SK-N-SH (cell line): ENCODE measurements at regions not wholly inside any gene's neighbourhood (a gene's known extent, or its start where the extent isn't known, plus 50 kb on each side); places are given as distances from the start of the nearest gene placed in this dataset.

Experiments
- CTCF ChIA-PET: fragments of 300-600, 350-600 bp; formaldehyde crosslinking; extraction: SDS; loops from one replicate; lab custom pipeline; 2021; lab: Yijun Ruan, JAX
- POLR2A ChIA-PET: fragments of 350-600 bp; sonication (Branson Sonifier 250); formaldehyde crosslinking; extraction: SDS; loops from one replicate; lab custom pipeline; 2020; ENCODE audit warnings: antibody characterized with exemption, inconsistent platforms; lab: Yijun Ruan, JAX
- DNase-seq: peaks from one replicate; pipeline ENCODE4 v3.0.0; 2012
- H2AFZ ChIP-seq: fragments of 200-600 bp; sonication (generic); 2 replicates; pipeline ENCODE4 v1.8.1; 2016; ENCODE audit warnings: antibody characterized with exemption, mild to moderate bottlenecking, low read depth
- H3F3A ChIP-seq: fragments of 200-600 bp; sonication (generic); replicated peaks from 2 replicates; pipeline ENCODE3; 2016; ENCODE audit warnings: antibody characterized with exemption, mild to moderate bottlenecking; ENCODE audit not compliant: insufficient read depth
- H3K27ac ChIP-seq, 2 experiments: fragments of 200-500 bp in 1 of 2; fragments of 200-600 bp in 1 of 2; sonication (Bioruptor generic) in 1 of 2; sonication (generic), shearing (Covaris generic) in 1 of 2; 2 replicates each; pipeline versions ENCODE4 v1.5.1 to v1.6.1; 2014 to 2016; ENCODE audit warnings: low read depth in 2 of 2, inconsistent platforms in 1 of 2, low read length in 1 of 2, mild to moderate bottlenecking in 1 of 2, mixed read lengths in 1 of 2
- H3K27me3 ChIP-seq: fragments of 200-600 bp; sonication (generic), shearing (Covaris generic); 2 replicates; pipeline ENCODE4 v1.6.1; 2016; ENCODE audit warnings: mixed run types; ENCODE audit not compliant: insufficient read depth
- H3K36me3 ChIP-seq, 2 experiments: fragments of 200-500 bp in 1 of 2; fragments of 200-600 bp in 1 of 2; sonication (Bioruptor generic) in 1 of 2; sonication (generic) in 1 of 2; replicated peaks in 1 of 2; 2 replicates each; pipeline versions ENCODE3 to v1.5.1; 2014 to 2016; ENCODE audit warnings: low read length in 1 of 2, mild to moderate bottlenecking in 1 of 2; ENCODE audit not compliant: insufficient read depth in 2 of 2, control insufficient read depth in 1 of 2
- H3K4me1 ChIP-seq, 2 experiments: fragments of 200-500 bp in 1 of 2; fragments of 200-600 bp in 1 of 2; sonication (Bioruptor generic) in 1 of 2; sonication (generic), shearing (Covaris generic) in 1 of 2; 2 replicates each; pipeline versions ENCODE4 v1.5.1 to v1.6.1; 2014 to 2016; ENCODE audit warnings: low read depth in 1 of 2, low read length in 1 of 2, mixed run types in 1 of 2; ENCODE audit not compliant: insufficient read depth in 2 of 2, control insufficient read depth in 1 of 2
- H3K4me2 ChIP-seq: fragments of 200-600 bp; sonication (generic), shearing (Covaris generic); 2 replicates; pipeline ENCODE4 v1.6.1; 2017; ENCODE audit warnings: mixed run types
- H3K4me3 ChIP-seq, 2 experiments: fragments of 200-500 bp in 1 of 2; fragments of 200-600 bp in 1 of 2; sonication (Bioruptor generic) in 1 of 2; sonication (generic), shearing (Covaris generic) in 1 of 2; 2 replicates each; pipeline versions ENCODE4 v1.5.1 to v1.8.1; 2014 to 2016; ENCODE audit warnings: low read depth in 2 of 2, inconsistent platforms in 1 of 2, low read length in 1 of 2, mild to moderate bottlenecking in 1 of 2, mixed read lengths in 1 of 2, moderate library complexity in 1 of 2
- H3K79me2 ChIP-seq: fragments of 200-600 bp; sonication (generic); 2 replicates; pipeline ENCODE4 v1.8.1; 2017; ENCODE audit warnings: mild to moderate bottlenecking; ENCODE audit not compliant: insufficient read depth
- H3K9ac ChIP-seq: fragments of 200-600 bp; sonication (generic); 2 replicates; pipeline ENCODE4 v1.6.1; 2017; ENCODE audit warnings: mixed run types
- H3K9me2 ChIP-seq: fragments of 200-600 bp; sonication (generic); 2 replicates; pipeline ENCODE4 v1.6.1; 2017; ENCODE audit warnings: mixed run types
- H3K9me3 ChIP-seq: fragments of 200-600 bp; sonication (generic); 2 replicates; pipeline ENCODE4 v1.6.1; 2017; ENCODE audit warnings: mixed run types, mild to moderate bottlenecking, moderate library complexity
- H4K20me1 ChIP-seq: fragments of 200-600 bp; sonication (generic); 2 replicates; pipeline ENCODE4 v1.6.1; 2017; ENCODE audit warnings: mild to moderate bottlenecking, mixed run types; ENCODE audit not compliant: insufficient read depth
- ELF1 ChIP-seq: IDR thresholded peaks from 2 replicates; pipeline ENCODE4 v1.4.0; 2012
- EP300 ChIP-seq, 2 experiments: IDR thresholded peaks; 2 replicates each; pipeline versions ENCODE4 v1.4.0 to v1.6.1; 2012; ENCODE audit warnings: borderline replicate concordance in 1 of 2, low read depth in 1 of 2, low read length in 1 of 2
- FOSL2 ChIP-seq: IDR thresholded peaks from 2 replicates; pipeline ENCODE4 v1.4.0; 2012; ENCODE audit warnings: low read depth, mild to moderate bottlenecking, moderate library complexity, borderline replicate concordance
- FOXJ3 ChIP-seq: sonication (generic); formaldehyde crosslinking; IDR thresholded peaks from 2 replicates; pipeline ENCODE4 v1.5.1; 2020; ENCODE audit warnings: mild to moderate bottlenecking, missing genetic modification reagents
- FOXM1 ChIP-seq: IDR thresholded peaks from 2 replicates; pipeline ENCODE4 v1.4.0; 2012; ENCODE audit warnings: low read depth, mild to moderate bottlenecking
- GABPA ChIP-seq: IDR thresholded peaks from 2 replicates; pipeline ENCODE4 v1.4.0; 2012; ENCODE audit warnings: low read depth, mild to moderate bottlenecking
- GATA2 ChIP-seq: sonication (generic); formaldehyde crosslinking; IDR thresholded peaks from 2 replicates; pipeline ENCODE4 v1.5.0; 2020; ENCODE audit warnings: mild to moderate bottlenecking, missing genetic modification reagents
- JUND ChIP-seq: IDR thresholded peaks from 2 replicates; pipeline ENCODE4 v1.4.0; 2012
- MEF2A ChIP-seq: IDR thresholded peaks from 2 replicates; pipeline ENCODE4 v1.4.0; 2012; ENCODE audit warnings: low read depth, borderline replicate concordance
- NFIC ChIP-seq: IDR thresholded peaks from 2 replicates; pipeline ENCODE4 v1.4.0; 2012; ENCODE audit warnings: borderline replicate concordance
- RAD21 ChIP-seq: IDR thresholded peaks from 2 replicates; pipeline ENCODE4 v1.6.1; 2012; ENCODE audit warnings: mild to moderate bottlenecking, low read length
- RFX5 ChIP-seq: IDR thresholded peaks from 2 replicates; pipeline ENCODE4 v1.6.1; 2012; ENCODE audit warnings: mild to moderate bottlenecking, improper control_type of control experiment, low read length
- RXRA ChIP-seq: IDR thresholded peaks from 2 replicates; pipeline ENCODE4 v1.4.0; 2012; ENCODE audit warnings: low read depth, mild to moderate bottlenecking, borderline replicate concordance
- SIN3A ChIP-seq: IDR thresholded peaks from 2 replicates; pipeline ENCODE4 v1.6.1; 2012; ENCODE audit warnings: low read depth, mild to moderate bottlenecking, low read length, moderate library complexity, borderline replicate concordance
- SMC3 ChIP-seq: IDR thresholded peaks from 2 replicates; pipeline ENCODE4 v1.6.1; 2012; ENCODE audit warnings: low read depth, low read length, improper control_type of control experiment
- TAF1 ChIP-seq: IDR thresholded peaks from 2 replicates; pipeline ENCODE4 v1.6.1; 2012; ENCODE audit warnings: low read depth, mild to moderate bottlenecking, low read length, moderate library complexity, borderline replicate concordance
- TCF12 ChIP-seq: IDR thresholded peaks from 2 replicates; pipeline ENCODE4 v1.4.0; 2012
- TEAD4 ChIP-seq: IDR thresholded peaks from 2 replicates; pipeline ENCODE4 v1.4.0; 2012; ENCODE audit warnings: mild to moderate bottlenecking, borderline replicate concordance; ENCODE audit not compliant: insufficient read depth
- WGBS: methylation state at CpG from one replicate; pipeline ENCODE4 v1.1.6; 2017; ENCODE audit warnings: low lambda C conversion rate; 5-methylcytosine and 5-hydroxymethylcytosine counted together
- TF ChIP-seq, protein P1 (sequence below): fragments of 150-350 bp; IDR thresholded peaks from 2 replicates; pipeline ENCODE4 v1.6.1; 2016; ENCODE audit warnings: mild to moderate bottlenecking, low read depth, low read length
- TF ChIP-seq, protein P2 (sequence below): IDR thresholded peaks from 2 replicates; pipeline ENCODE4 v1.6.1; 2012; ENCODE audit warnings: mild to moderate bottlenecking, low read depth, low read length, moderate library complexity
- TF ChIP-seq, protein P3 (sequence below): IDR thresholded peaks from 2 replicates; pipeline ENCODE4 v1.4.0; 2012; ENCODE audit warnings: low read depth, borderline replicate concordance

DNA sequence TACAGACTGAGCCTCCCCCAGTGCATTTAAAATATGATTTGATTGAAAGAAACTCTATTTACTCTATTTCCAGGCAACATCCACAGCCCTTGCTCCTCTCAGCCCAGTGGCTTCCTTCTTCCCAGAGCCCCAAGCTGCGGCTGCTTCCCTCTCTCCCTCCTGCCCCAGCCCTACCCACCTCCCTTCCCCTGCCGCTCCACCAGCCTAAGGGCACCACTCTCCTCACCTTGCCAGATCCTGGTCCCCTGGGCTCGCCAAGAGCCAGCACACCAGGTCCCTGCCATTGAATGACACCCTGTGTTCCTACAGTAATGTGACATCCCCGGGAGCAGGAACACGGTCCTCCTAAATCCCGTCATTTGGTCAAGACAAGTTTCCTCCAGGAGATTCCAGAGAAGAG lies 236.0 kb downstream of the RBFOX3 start:
- no peak for DNase-seq
- Histone ChIP-seq H3K27ac (no peak overlapping the region), H3K9me2 (no peaks in the 10 kb centered on the region), H3K79me2 (no peaks in the 10 kb centered on the region), H4K20me1 (no peaks in the 10 kb centered on the region), H3K4me2 (no peak overlapping the region), H3K4me3 (no peak overlapping the region), H3K9me3 (no peaks in the 10 kb centered on the region), H3F3A (no peaks in the 10 kb centered on the region), H3K36me3 (no peaks in the 10 kb centered on the region), H3K4me1 (no peaks in the 10 kb centered on the region), H2AFZ (no peak overlapping the region), H3K9ac (no peak overlapping the region), H3K27me3 (peaks cover 28% of the 10 kb centered on the region; the same call in 1 of the 2 replicates)
- ChIA-PET POLR2A (no interaction called here), CTCF (interaction anchor here (0.6 to 6.0 kb wide), 8 partner anchors 9 to 287 kb away, joined by 3 to 61 read pairs (median 3); no protein-coding TSS in a partner anchor)
- no peak for TF ChIP-seq TEAD4
- no peak for TF ChIP-seq SIN3A
- 32% methylated on average over 6 of the region's 6 CpGs for WGBS

DNA sequence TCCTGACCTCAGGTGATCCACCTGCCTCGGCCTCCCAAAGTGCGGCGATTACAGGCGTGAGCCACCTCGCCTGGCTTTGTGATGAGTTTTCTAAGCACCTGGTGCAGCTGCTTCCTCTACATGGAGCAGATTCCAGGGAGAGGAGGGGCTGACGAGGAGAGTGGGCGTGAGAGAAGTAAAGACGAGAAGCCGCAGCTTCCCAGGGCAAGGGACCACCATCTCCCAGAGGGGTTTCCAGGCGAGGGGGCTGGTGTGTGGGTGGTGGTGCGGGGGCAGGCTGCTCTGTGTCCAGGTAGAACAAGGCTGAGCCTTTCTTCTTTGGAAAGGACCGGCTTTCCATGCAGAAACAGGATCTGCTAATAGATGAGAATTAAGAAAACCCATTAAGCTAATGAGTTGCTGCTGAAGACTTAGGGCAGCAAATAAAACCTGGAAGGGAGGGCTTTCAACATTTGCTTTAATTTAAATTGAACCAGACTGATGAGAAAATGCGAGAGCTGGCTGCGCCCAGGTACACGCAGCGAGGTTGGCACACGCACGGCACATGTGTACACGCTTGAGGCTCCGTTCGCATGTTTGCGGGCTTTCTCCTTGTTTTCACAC lies 236.7 kb downstream of the RBFOX3 start:
- no peak overlapping the region for H3K9ac ChIP-seq
- H3F3A ChIP-seq = no peaks in the 10 kb centered on the region
- no peak for DNase-seq
- H3K4me2 ChIP-seq = no peak overlapping the region
- H3K9me2 ChIP-seq = no peaks in the 10 kb centered on the region
- no peak overlapping the region for H3K27ac ChIP-seq
- CTCF ChIA-PET = interaction anchor here (0.6 to 6.0 kb wide), 10 partner anchors 14 to 328 kb away, joined by 3 to 61 read pairs (median 4); no protein-coding TSS in a partner anchor
- H3K4me1 ChIP-seq = no peaks in the 10 kb centered on the region
- H3K9me3 ChIP-seq = no peaks in the 10 kb centered on the region
- H3K79me2 ChIP-seq = no peaks in the 10 kb centered on the region
- H3K4me3 ChIP-seq = no peak overlapping the region
- H3K36me3 ChIP-seq = no peaks in the 10 kb centered on the region
- 68% methylated on average over 22 of the region's 22 CpGs for WGBS
- H2AFZ ChIP-seq = no peak overlapping the region
- no peaks in the 10 kb centered on the region for H4K20me1 ChIP-seq
- H3K27me3 ChIP-seq = peaks cover 32% of the 10 kb centered on the region; the same call in 1 of the 2 replicates
- TF ChIP-seq RAD21 (no peak), JUND (no peak), ELF1 (no peak), EP300 (IDR thresholded peaks at IDR 0.05; ENCODE audit: borderline replicate concordance in 1 of 2, low read depth in 1 of 2, low read length in 1 of 2) (no peak), SIN3A (no peak), FOXJ3 (CRISPR knock-in tag) (no peak), FOXM1 (no peak), TCF12 (no peak), GABPA (no peak), SMC3 (no peak), MEF2A (no peak), TAF1 (no peak), NFIC (no peak), FOSL2 (no peak), GATA2 (no peak), RXRA (no peak), RFX5 (no peak)
- TF ChIP-seq, protein P1, sequence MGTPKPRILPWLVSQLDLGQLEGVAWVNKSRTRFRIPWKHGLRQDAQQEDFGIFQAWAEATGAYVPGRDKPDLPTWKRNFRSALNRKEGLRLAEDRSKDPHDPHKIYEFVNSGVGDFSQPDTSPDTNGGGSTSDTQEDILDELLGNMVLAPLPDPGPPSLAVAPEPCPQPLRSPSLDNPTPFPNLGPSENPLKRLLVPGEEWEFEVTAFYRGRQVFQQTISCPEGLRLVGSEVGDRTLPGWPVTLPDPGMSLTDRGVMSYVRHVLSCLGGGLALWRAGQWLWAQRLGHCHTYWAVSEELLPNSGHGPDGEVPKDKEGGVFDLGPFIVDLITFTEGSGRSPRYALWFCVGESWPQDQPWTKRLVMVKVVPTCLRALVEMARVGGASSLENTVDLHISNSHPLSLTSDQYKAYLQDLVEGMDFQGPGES = no peak
- TF ChIP-seq, protein P2, sequence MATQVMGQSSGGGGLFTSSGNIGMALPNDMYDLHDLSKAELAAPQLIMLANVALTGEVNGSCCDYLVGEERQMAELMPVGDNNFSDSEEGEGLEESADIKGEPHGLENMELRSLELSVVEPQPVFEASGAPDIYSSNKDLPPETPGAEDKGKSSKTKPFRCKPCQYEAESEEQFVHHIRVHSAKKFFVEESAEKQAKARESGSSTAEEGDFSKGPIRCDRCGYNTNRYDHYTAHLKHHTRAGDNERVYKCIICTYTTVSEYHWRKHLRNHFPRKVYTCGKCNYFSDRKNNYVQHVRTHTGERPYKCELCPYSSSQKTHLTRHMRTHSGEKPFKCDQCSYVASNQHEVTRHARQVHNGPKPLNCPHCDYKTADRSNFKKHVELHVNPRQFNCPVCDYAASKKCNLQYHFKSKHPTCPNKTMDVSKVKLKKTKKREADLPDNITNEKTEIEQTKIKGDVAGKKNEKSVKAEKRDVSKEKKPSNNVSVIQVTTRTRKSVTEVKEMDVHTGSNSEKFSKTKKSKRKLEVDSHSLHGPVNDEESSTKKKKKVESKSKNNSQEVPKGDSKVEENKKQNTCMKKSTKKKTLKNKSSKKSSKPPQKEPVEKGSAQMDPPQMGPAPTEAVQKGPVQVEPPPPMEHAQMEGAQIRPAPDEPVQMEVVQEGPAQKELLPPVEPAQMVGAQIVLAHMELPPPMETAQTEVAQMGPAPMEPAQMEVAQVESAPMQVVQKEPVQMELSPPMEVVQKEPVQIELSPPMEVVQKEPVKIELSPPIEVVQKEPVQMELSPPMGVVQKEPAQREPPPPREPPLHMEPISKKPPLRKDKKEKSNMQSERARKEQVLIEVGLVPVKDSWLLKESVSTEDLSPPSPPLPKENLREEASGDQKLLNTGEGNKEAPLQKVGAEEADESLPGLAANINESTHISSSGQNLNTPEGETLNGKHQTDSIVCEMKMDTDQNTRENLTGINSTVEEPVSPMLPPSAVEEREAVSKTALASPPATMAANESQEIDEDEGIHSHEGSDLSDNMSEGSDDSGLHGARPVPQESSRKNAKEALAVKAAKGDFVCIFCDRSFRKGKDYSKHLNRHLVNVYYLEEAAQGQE = no peak
- TF ChIP-seq, protein P3, sequence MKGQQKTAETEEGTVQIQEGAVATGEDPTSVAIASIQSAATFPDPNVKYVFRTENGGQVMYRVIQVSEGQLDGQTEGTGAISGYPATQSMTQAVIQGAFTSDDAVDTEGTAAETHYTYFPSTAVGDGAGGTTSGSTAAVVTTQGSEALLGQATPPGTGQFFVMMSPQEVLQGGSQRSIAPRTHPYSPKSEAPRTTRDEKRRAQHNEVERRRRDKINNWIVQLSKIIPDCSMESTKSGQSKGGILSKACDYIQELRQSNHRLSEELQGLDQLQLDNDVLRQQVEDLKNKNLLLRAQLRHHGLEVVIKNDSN = no peak
- TF ChIP-seq, all 33 proteins: peak for 0
- POLR2A ChIA-PET = no interaction called here
